Amniotic epithelial cell (primary cell): ENCODE measurements at regions not wholly inside any gene's neighbourhood (a gene's known extent, or its start where the extent isn't known, plus 50 kb on each side); places are given as distances from the start of the nearest gene placed in this dataset.

ENCODE experiments used
- DNase-seq: peaks from one replicate; pipeline ENCODE4 v3.0.0-alpha.2; 2010; ENCODE audit warnings: low read depth

DNA sequence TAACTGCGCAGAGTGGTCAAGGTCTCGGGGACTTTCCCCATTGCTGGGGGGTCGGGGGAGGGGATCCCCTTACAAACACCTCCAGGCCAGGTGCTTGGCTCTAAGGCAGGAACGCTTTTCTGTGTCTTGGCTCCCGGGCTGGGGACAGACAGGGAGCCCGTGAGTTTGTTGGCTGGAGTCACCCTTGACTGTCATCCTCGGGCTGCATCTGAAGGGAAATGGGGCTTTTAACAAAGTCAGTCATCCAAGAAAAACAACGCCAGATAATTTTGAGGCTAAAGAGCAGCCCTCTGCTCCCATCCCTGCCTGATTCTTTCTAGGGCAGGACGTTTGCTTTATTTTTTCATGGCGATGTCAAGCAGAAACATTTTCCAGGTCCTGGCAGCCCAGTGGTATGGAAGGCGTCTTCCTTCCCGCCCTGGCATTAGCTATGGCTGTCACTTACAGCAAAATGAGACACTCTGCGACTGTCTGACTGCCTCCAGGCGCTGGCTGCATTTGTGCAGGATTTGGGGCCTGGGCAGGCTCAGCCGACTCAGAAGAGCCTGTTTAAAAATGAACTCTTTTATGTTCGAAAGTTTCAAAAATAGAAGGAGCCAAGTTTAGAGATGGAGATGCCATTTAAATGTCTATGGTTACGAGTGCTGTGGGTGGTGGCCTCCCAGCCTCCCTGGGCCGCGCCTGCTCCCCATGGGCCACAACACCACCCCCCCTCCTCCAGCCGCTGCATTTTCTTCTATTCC, 54.7 kb upstream of the TNS3 start:
- DNase-seq, result no peak

DNA sequence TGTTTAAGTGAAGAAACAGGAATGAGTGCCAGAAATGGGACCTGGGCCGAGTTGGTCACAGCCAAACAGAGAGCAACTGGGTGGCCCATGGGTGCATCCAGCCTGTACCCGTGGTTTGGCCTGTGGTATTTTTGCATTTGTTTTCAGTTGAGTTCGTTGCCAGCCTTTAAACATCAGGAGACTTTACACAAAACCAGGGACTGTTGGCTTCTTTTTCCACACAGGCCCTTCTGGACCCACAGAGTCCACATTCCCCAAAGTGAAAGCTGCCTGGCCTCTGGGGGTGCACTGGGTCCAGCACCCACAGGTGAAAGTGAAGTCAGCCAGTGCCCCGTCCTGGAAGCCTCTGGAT, 54.1 kb upstream of the TNS3 start:
- DNase-seq, result no peak

DNA sequence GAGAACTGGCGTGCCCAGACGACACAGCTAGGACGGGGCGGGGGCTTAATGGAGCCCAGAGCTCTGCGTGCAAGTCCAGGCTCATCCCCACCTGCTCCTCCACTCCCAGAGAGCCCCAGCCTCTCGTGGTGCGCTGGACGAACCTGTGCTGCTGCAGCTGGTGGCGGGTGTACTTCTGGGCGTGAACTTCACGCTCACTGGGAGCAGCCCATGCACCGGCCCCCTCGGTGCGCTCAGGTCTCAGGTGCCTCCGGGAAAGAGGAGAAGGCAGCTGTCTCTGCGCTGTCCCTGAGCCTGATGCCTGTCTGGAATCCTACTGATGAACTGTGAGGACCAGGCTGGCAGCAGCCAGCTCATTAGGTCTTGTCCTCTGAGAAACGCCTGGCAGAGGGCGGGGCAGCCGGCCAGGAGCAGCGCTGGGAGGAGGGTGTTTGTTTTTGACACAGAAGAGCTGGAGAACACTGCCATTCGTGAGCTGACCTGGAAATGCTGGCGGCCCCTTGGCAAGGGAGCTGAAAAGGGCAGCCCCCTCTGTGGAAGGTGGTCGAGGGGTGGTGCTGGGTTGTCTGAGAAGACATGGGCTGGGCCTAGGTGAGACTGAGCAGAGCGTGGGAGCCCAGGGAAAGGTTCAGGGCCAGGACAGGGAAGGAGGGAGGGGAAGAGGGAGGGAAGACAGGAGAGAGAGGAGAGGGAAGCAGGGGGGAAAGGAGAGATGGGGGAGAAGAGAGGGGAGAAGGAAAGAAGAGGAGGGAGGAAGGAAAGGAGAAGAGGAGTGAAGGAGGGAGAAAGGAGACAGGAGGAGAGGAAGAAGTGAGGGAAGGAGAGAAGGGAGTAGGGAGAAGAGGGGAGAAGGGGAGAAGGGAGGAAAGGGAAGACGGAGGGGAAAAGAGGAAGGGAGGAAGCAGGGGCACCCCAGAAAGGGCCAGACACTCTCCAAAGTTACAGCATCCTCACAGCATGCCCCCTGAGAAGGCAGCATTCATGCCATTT, 53.5 kb upstream of the TNS3 start:
- DNase-seq, result no peak

DNA sequence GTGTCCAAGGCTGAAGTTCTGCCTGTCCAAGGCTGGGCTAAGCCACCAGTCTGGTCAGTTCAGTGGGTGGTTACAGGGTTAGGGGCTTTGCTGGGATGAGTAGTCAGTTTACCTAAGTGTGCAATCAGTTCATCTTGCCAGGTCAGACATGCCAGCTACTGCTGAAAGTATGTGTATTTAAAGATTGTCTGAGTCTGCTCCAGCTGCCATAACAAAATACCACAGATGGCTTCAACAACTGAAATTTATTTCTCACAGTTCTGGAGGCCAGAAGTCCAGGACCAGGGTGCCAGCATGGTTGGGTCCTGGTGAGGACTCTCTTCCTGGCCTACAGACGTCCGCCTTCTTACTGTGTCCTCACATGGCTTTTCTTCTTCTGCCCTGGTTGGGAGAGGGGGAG, 52.4 kb upstream of the TNS3 start:
- peak; percentile 40 for DNase-seq

DNA sequence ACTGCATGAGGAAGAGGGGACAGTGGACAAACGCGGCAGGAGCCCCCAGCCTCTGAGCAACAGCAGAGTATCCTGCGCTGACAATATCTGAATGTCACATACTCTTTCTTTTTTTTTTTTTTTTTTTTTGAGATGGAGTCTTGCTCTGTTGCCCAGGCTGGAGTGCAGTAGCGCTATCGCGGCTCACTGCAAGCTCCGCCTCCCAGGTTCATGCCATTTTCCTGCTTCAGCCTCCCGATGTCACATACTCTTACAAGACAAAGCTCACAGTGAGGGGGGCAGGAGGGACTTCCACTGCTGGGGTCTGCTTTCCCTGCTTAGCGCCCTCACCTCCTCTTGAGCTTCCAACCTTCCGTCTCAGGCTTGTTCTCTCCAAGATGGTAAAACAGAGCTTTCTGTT, 51.2 kb upstream of the TNS3 start:
- no peak for DNase-seq
